Fibroblast of skin of back (primary cell): ENCODE measurements at regions not wholly inside any gene's neighbourhood (a gene's known extent, or its start where the extent isn't known, plus 50 kb on each side); places are given as distances from the start of the nearest gene placed in this dataset.
A peak's percentile ranks its signal among the peaks of the same experiment; 100 is the strongest.
"Not testable (repeated sequence)": the region's sequence is repeated elsewhere in the genome, so short reads cannot be mapped to it uniquely, and the experiment has no call there.

Experiments used
- DNase-seq: peaks from one replicate; pipeline ENCODE4 v3.0.0-alpha.2; 2013

DNA sequence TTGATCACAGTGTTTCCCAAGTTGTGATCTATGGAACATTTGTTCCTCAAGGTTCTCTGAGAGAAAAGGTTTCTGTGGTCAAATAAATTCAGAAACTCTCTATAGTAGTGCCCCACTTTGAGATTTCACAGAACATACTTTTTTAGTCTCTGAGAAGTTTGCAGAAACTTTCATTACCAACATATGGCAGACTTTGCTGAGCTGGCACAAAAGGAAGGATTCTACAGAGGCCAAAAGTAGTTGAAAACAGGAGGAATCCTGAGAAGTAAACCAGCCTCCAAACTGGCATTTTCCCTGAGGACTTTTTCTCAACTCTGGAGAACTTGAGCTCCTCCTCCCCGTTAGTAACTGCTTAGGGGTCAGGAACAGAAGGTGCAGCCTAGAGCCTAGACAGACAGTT lies 117.8 kb upstream of the ESX1 start:
- DNase-seq: no peak

GRCh38 chrX:104370089-104370488 lies 115.4 kb upstream of the ESX1 start:
- peak; percentile 5 for DNase-seq

- DNase-seq: not testable (repeated sequence)
Measured at GRCh38 chrX:104360774-104361173, 106.0 kb upstream of the ESX1 start.

GRCh38 chrX:104359124-104359523 lies 104.4 kb upstream of the ESX1 start:
- DNase-seq: no peak

DNA sequence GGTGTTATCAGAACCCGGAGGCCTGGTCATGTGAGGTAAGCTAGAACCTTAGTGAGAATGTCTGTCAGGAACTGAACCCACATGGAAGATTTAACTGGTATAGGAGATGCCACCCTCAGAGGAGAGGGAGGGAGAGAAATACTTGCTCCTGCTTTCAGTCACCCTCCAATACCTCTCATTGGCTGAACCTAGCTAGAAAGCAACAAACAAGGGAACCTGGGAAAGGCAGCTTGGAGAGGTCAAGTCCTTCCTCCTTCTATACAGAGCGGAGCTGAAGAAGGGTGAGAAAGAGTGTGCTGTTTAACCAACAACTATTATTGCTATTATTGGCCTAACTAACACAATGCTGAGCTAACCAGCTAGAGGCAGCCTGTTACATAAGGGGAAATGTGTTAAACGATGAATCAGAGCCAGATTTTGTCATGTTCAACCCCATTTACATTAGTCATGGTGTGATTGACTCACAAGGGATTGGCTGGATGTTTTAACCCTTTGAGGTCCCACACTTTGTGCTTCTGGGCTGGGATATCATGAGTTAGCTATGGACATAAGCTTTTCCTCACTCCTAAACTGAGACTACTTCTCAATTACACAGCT lies 96.5 kb upstream of the ESX1 start:
- DNase-seq: peak; percentile 83

DNA sequence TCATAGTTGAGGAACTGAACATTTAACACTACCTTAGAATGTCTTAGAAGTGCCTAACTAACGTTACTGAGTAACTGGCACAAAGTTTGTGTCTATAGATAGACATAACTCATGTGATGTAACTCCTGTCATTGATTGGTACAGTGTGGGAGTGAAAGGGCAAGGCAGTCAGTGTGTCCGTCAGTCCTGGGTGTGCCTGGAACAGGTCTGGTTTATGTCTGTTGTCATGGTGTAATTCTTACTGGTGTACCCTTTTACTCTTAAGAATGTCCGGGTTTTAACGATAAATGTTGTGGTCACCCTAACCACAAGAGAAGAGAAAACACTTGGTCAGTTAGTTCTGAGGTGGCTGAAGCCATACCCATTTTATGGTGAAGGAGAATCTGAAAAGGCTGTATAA lies 93.1 kb upstream of the ESX1 start:
- no peak for DNase-seq

GRCh38 chrX:104343428-104344129 lies 88.8 kb upstream of the ESX1 start:
- DNase-seq: peak; percentile 67

DNA sequence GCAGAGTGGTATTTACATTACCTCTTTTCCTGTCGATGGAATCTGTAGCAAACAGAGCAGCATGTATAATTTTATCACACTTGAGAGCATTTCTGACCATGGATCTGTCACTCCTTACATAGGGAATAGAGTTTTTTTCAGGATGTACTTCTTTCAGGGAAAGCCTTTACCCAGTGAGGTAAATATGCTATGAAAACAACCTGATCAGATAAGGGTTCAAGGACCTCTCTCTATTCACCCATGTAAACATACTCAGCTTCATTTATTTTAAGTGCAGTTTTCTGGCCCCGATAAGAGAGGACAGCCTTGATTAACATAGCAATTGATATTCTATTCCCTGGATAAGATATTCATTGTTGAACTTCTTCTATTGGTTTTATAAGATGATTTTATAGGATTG lies 87.3 kb upstream of the ESX1 start:
- no peak for DNase-seq

GRCh38 chrX:104335756-104336155 lies 81.0 kb upstream of the ESX1 start:
- DNase-seq: peak; percentile 85

GRCh38 chrX:104334971-104335370 lies 80.2 kb upstream of the ESX1 start:
- DNase-seq: no peak

DNA sequence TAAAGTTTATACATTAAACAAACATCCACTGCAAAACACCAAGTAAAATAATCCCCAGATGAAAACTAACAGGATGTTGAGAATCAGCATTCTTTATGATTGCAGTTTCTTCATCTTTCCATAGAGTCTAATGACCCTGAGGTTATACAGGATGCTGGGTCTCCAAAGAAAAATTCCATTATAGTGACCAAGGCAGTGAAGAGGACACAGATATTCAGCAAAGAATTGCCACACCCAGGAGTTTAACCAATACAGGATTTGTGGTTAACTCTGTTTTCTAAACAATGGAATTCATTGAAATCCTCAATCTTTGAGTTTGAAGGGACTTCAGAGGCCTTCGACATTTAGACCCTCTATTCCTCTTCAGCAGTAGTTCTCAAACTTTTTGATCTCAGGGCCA lies 76.2 kb upstream of the ESX1 start:
- peak; percentile 80 for DNase-seq

- no peak for DNase-seq
Measured at GRCh38 chrX:104329731-104330130, 75.0 kb upstream of the ESX1 start.

GRCh38 chrX:104325213-104325585 lies 70.5 kb upstream of the ESX1 start:
- DNase-seq: peak; percentile 34

GRCh38 chrX:104324461-104325212 lies 69.9 kb upstream of the ESX1 start:
- DNase-seq: peak; percentile 35

DNA sequence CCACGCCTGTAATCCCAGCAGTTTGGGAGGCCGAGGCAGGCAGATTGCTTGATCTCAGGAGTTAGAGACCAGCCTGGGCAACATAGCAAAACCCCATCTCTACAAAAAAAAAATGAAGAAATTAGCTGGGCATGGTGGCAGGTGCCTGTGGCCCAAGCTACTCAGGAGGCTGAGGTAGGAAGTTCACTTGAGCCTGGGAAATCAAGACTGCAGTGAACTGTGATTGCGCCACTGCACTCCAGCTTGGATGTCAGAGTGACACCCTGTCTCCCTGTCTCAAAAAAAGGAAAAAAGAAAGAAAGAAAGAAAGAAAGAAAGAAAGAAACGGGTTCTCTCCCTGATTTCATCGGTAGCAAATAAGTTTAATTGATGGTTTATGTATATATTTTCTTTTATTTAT lies 64.6 kb upstream of the ESX1 start:
- no peak for DNase-seq

- DNase-seq: no peak
Measured at GRCh38 chrX:104318330-104319009, 63.7 kb upstream of the ESX1 start.

GRCh38 chrX:104316739-104317138 lies 62.0 kb upstream of the ESX1 start:
- no peak for DNase-seq

DNA sequence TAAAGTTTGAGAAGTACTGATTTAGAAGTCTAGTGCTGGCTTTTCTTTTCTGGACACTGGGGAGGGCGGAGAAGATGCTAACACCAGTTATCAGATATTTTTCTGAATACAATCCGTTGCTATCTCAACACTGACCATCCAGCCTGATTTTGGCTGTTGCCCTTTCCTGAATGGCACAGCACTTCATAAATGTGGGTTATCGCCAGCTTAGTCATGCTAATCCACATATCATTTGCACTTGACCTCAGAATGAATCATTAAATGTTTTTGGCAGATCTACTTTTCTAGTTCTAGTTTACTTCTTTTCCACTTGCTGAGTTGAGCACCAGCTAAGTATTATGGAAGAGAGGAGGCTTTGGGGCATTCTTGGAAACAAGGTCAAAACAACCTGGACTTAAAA lies 60.8 kb upstream of the ESX1 start:
- peak; percentile 46 for DNase-seq

- no peak for DNase-seq
Measured at GRCh38 chrX:104310657-104311254, 56.0 kb upstream of the ESX1 start.

GRCh38 chrX:104310090-104310489 lies 55.4 kb upstream of the ESX1 start:
- DNase-seq: peak; percentile 35

GRCh38 chrX:104309169-104309568 lies 54.4 kb upstream of the ESX1 start:
- no peak for DNase-seq

- peak; percentile 4 for DNase-seq
Measured at GRCh38 chrX:104307341-104307740, 52.6 kb upstream of the ESX1 start.

- DNase-seq: no peak
Measured at GRCh38 chrX:104306180-104306579, 51.4 kb upstream of the ESX1 start.
